HEK293 (cell line): ENCODE measurements at regions not wholly inside any gene's neighbourhood (a gene's known extent, or its start where the extent isn't known, plus 50 kb on each side); places are given as distances from the start of the nearest gene placed in this dataset.

Experiments used
- CTCF ChIA-PET: fragments of 350-600 bp; formaldehyde crosslinking; extraction: SDS; loops from one replicate; lab custom pipeline; 2021; ENCODE audit warnings: antibody characterized with exemption; lab: Yijun Ruan, JAX
- POLR2A ChIA-PET: fragments of 300-600 bp; formaldehyde crosslinking; extraction: SDS; loops from one replicate; lab custom pipeline; 2020; ENCODE audit warnings: antibody characterized with exemption, inconsistent platforms; lab: Yijun Ruan, JAX
- H3K27ac ChIP-seq: fragments of 200-500 bp; sonication (Bioruptor generic); 2 replicates; pipeline ENCODE4 v1.5.1; 2014; ENCODE audit warnings: low read depth, low read length, control low read depth, inconsistent platforms; ENCODE audit errors: extremely low read depth
- H3K36me3 ChIP-seq, 2 experiments: fragments of 200-500 bp in 1 of 2; sonication (Bioruptor generic) in 1 of 2; 1 replicate in 1 of 2; 2 replicates in 1 of 2; pipeline ENCODE4 v1.5.1; 2014 to 2017; ENCODE audit warnings: inconsistent platforms in 2 of 2, low read length in 2 of 2; ENCODE audit not compliant: control insufficient read depth in 2 of 2, insufficient read depth in 1 of 2
- H3K4me1 ChIP-seq: fragments of 200-500 bp; sonication (Bioruptor generic); 2 replicates; pipeline ENCODE4 v1.5.1; 2014; ENCODE audit warnings: mild to moderate bottlenecking, low read length, inconsistent platforms; ENCODE audit not compliant: control insufficient read depth, insufficient read depth
- H3K4me3 ChIP-seq: 2 replicates; pipeline ENCODE4 v1.5.1; 2011; ENCODE audit warnings: low read depth, mild to moderate bottlenecking, control low read depth, low read length, moderate library complexity
- H3K9me3 ChIP-seq: fragments of 200-500 bp; sonication (Bioruptor generic); 2 replicates; pipeline ENCODE4 v1.5.1; 2014; ENCODE audit warnings: low read depth, low read length, inconsistent platforms; ENCODE audit not compliant: control insufficient read depth, insufficient read depth
- EGR2 ChIP-seq: fragments of 450-650 bp; formaldehyde crosslinking; IDR thresholded peaks from 2 replicates; pipeline ENCODE4 v1.5.1; 2016; ENCODE audit warnings: low read depth, missing biosample characterization, missing genetic modification characterization
- HOXD13 ChIP-seq: sonication (generic); formaldehyde crosslinking; IDR thresholded peaks from 2 replicates; pipeline ENCODE4 v1.8.0; 2022; ENCODE audit warnings: missing genetic modification reagents, borderline replicate concordance
- TRIM28 ChIP-seq: IDR thresholded peaks from 2 replicates; pipeline ENCODE4 v1.6.1; 2011; ENCODE audit warnings: low read length, control low read depth, borderline replicate concordance
- WT1 ChIP-seq: fragments of 450-650 bp; formaldehyde crosslinking; IDR thresholded peaks from 2 replicates; pipeline ENCODE4 v1.5.1; 2016; ENCODE audit warnings: missing biosample characterization, missing genetic modification characterization
- ZFHX2 ChIP-seq: fragments of 450-650 bp; formaldehyde crosslinking; conservative IDR thresholded peaks from 2 replicates; pipeline ENCODE4 v1.5.1; 2016; ENCODE audit warnings: missing biosample characterization, missing genetic modification characterization
- ZNF114 ChIP-seq: fragments of 450-650 bp; formaldehyde crosslinking; IDR thresholded peaks from 2 replicates; pipeline ENCODE4 v1.5.0; 2017; ENCODE audit warnings: missing biosample characterization, missing genetic modification characterization
- ZNF148 ChIP-seq: fragments of 450-650 bp; formaldehyde crosslinking; IDR thresholded peaks from 2 replicates; pipeline ENCODE4 v1.5.0; 2017; ENCODE audit warnings: missing biosample characterization, missing genetic modification characterization, borderline replicate concordance
- ZNF157 ChIP-seq: fragments of 450-650 bp; formaldehyde crosslinking; IDR thresholded peaks from 2 replicates; pipeline ENCODE4 v1.5.1; 2016; ENCODE audit warnings: missing biosample characterization, missing genetic modification characterization
- ZNF18 ChIP-seq: fragments of 450-650 bp; formaldehyde crosslinking; IDR thresholded peaks from 2 replicates; pipeline ENCODE4 v1.5.1; 2016; ENCODE audit warnings: missing biosample characterization, missing genetic modification characterization
- ZNF239 ChIP-seq: fragments of 450-650 bp; formaldehyde crosslinking; IDR thresholded peaks from 2 replicates; pipeline ENCODE4 v1.5.1; 2016; ENCODE audit warnings: missing biosample characterization, missing genetic modification characterization
- ZNF510 ChIP-seq: fragments of 450-650 bp; formaldehyde crosslinking; IDR thresholded peaks from 2 replicates; pipeline ENCODE4 v1.5.1; 2018; ENCODE audit warnings: mild to moderate bottlenecking, missing genetic modification characterization, missing biosample characterization; ENCODE audit not compliant: insufficient replicate concordance
- ZNF558 ChIP-seq: fragments of 450-650 bp; formaldehyde crosslinking; IDR thresholded peaks from 2 replicates; pipeline ENCODE4 v1.5.1; 2016; ENCODE audit warnings: missing biosample characterization, missing genetic modification characterization
- ZNF692 ChIP-seq: fragments of 450-650 bp; formaldehyde crosslinking; IDR thresholded peaks from 2 replicates; pipeline ENCODE4 v1.5.1; 2016; ENCODE audit warnings: missing biosample characterization, missing genetic modification characterization
- ZSCAN4 ChIP-seq: fragments of 450-650 bp; formaldehyde crosslinking; IDR thresholded peaks from 2 replicates; pipeline ENCODE4 v1.5.1; 2017; ENCODE audit warnings: missing biosample characterization, missing genetic modification characterization

- TF ChIP-seq ZNF692 (tag by site-specific recombination): no peak
Measured at GRCh38 chr14:65170318-65170717, 68.0 kb upstream of the MAX start (continued).

GRCh38 chr14:65170768-65171507, 68.6 kb upstream of the MAX start:
- H3K36me3 ChIP-seq: no peaks in the 10 kb centered on the region
- no peaks in the 10 kb centered on the region for H3K4me1 ChIP-seq
- ChIA-PET CTCF (interaction anchor here (0.7 to 1.0 kb wide), 2 partner anchors 141 to 899 kb away, joined by 5 read pairs; no protein-coding TSS in a partner anchor), POLR2A (interaction anchor here (0.6 to 1.2 kb wide), 3 partner anchors 39 to 241 kb away, joined by 3 to 6 read pairs (median 5); no protein-coding TSS in a partner anchor)
- no peak overlapping the region for H3K27ac ChIP-seq
- no peaks in the 10 kb centered on the region for H3K9me3 ChIP-seq
- TF ChIP-seq WT1 (tag by site-specific recombination) (no peak), TRIM28 (0 out of 2 replicates have a peak, but pooled peaks have one; percentile 32)
- peak overlapping the region; percentile 36 for H3K4me3 ChIP-seq

GRCh38 chr14:65173973-65174693, 71.8 kb upstream of the MAX start:
- Histone ChIP-seq H3K4me1 (no peaks in the 10 kb centered on the region), H3K9me3 (no peaks in the 10 kb centered on the region), H3K36me3 (no peaks in the 10 kb centered on the region), H3K27ac (no peak overlapping the region), H3K4me3 (no peak overlapping the region)
- POLR2A ChIA-PET: no interaction called here
- CTCF ChIA-PET: no interaction called here
- TF ChIP-seq ZNF510 (tag by site-specific recombination) (no peak), ZNF148 (tag by site-specific recombination) (0 out of 2 replicates have a peak, but pooled peaks have one; percentile 49), ZFHX2 (tag by site-specific recombination) (peak; percentile 66), HOXD13 (no peak), ZNF239 (tag by site-specific recombination) (0 out of 2 replicates have a peak, but pooled peaks have one; percentile 42), ZNF114 (tag by site-specific recombination) (0 out of 2 replicates have a peak, but pooled peaks have one; percentile 26), EGR2 (tag by site-specific recombination) (peak; percentile 51), ZNF157 (tag by site-specific recombination) (0 out of 2 replicates have a peak, but pooled peaks have one; percentile 26), ZNF558 (tag by site-specific recombination) (no peak), ZSCAN4 (tag by site-specific recombination) (peak; percentile 63), ZNF18 (tag by site-specific recombination) (peak; percentile 96)
- TF ChIP-seq, all 188 proteins: peak for 8
